Prostate gland (tissue), 2 donors: ENCODE measurements at regions not wholly inside any gene's neighbourhood (a gene's known extent, or its start where the extent isn't known, plus 50 kb on each side); places are given as distances from the start of the nearest gene placed in this dataset.

Experiments
- DNase-seq: peaks from one replicate; pipeline ENCODE4 v3.0.0-alpha.2; 2019; ENCODE audit warnings: low spot score
- H3K27ac ChIP-seq, 2 donors: fragments of 200-600 bp; sonication (generic); 2 replicates each; pipeline ENCODE4 v1.5.1; 2017 to 2019
- H3K27me3 ChIP-seq: fragments of 200-600 bp; sonication (generic); replicated peaks from 2 replicates; pipeline ENCODE4 v1.5.1; 2019; ENCODE audit not compliant: insufficient read depth
- H3K36me3 ChIP-seq, 2 donors: fragments of 200-600 bp; sonication (generic); 1 replicate in 1 of 2; 2 replicates in 1 of 2; pipeline versions ENCODE4 v1.5.1 to v1.8.1; 2017 to 2019
- H3K4me1 ChIP-seq: fragments of 200-600 bp; sonication (generic); replicated peaks from 2 replicates; pipeline ENCODE4 v1.5.1; 2019
- H3K4me3 ChIP-seq, 2 donors: fragments of 200-600 bp; sonication (generic); 2 replicates each; pipeline ENCODE4 v1.5.1; 2017 to 2019
- H3K9me3 ChIP-seq: fragments of 200-600 bp; sonication (generic); 2 replicates; pipeline ENCODE4 v1.5.1; 2017
- CTCF ChIP-seq, 4 experiments: fragments of 200-600 bp in 2 of 4; fragments of 450-650 bp in 2 of 4; sonication (generic) in 2 of 4; IDR thresholded peaks; 1 replicate in 3 of 4; 2 replicates in 1 of 4; pipeline ENCODE4 v1.5.1; 2016 to 2019; ENCODE audit warnings: antibody characterized with exemption in 4 of 4, mild to moderate bottlenecking in 2 of 4, moderate library complexity in 2 of 4
- POLR2A ChIP-seq: fragments of 450-650 bp; IDR thresholded peaks from one replicate; pipeline ENCODE4 v1.6.1; 2016; ENCODE audit warnings: antibody characterized with exemption, mild to moderate bottlenecking
- POLR2AphosphoS5 ChIP-seq: sonication (generic); formaldehyde crosslinking; IDR thresholded peaks from one replicate; pipeline ENCODE4 v1.6.1; 2017; ENCODE audit warnings: antibody characterized with exemption
- WGBS: methylation state at CpG from one replicate; pipeline ENCODE4 v1.1.5; 2018; 5-methylcytosine and 5-hydroxymethylcytosine counted together
- intact Hi-C: fragments of 100-400 bp; cut with DNase I; formaldehyde crosslinking; loops from one replicate; pipeline ENCODE4 v1.14.2; 2022

GRCh38 chr1:29931477-29932175 lies 695.3 kb downstream of the PTPRU start:
- Histone ChIP-seq H3K4me3 (no peak overlapping the region), H3K36me3 (no peaks in the 10 kb centered on the region), H3K4me1 (no peaks in the 10 kb centered on the region), H3K27ac (no peak overlapping the region), H3K27me3 (peaks cover 8% of the 10 kb centered on the region), H3K9me3 (no peaks in the 10 kb centered on the region)
- TF ChIP-seq POLR2A (no peak), POLR2AphosphoS5 (no peak), CTCF (IDR thresholded peaks at IDR 0.05) (no peak)
- 43% methylated on average over 13 of the region's 13 CpGs for WGBS
- DNase-seq, result no peak
- intact Hi-C loops, result no loop called here

GRCh38 chr1:29925058-29925457 lies 688.7 kb downstream of the PTPRU start:
- no peak overlapping the region for H3K27ac ChIP-seq
- intact Hi-C loops, result no loop called here
- 78% methylated on average over 6 of the region's 6 CpGs for WGBS
- H3K4me1 ChIP-seq, result no peaks in the 10 kb centered on the region
- TF ChIP-seq POLR2AphosphoS5 (no peak), CTCF (IDR thresholded peaks at IDR 0.05) (no peak), POLR2A (no peak)
- H3K36me3 ChIP-seq, result no peaks in the 10 kb centered on the region
- H3K4me3 ChIP-seq, result no peak overlapping the region
- no peak for DNase-seq
- peaks cover 8% of the 10 kb centered on the region for H3K27me3 ChIP-seq
- no peaks in the 10 kb centered on the region for H3K9me3 ChIP-seq

GRCh38 chr1:29924017-29924431 lies 687.7 kb downstream of the PTPRU start:
- DNase-seq, result no peak
- Histone ChIP-seq H3K9me3 (no peaks in the 10 kb centered on the region), H3K36me3 (no peaks in the 10 kb centered on the region), H3K4me1 (no peaks in the 10 kb centered on the region), H3K4me3 (no peak overlapping the region), H3K27ac (no peak overlapping the region), H3K27me3 (peaks cover 8% of the 10 kb centered on the region)
- 4% methylated on average over 2 of the region's 2 CpGs for WGBS
- intact Hi-C loops, result no loop called here
- TF ChIP-seq POLR2A (no peak), CTCF (IDR thresholded peaks at IDR 0.05) (no peak), POLR2AphosphoS5 (no peak)

GRCh38 chr1:29921741-29922140 lies 685.4 kb downstream of the PTPRU start:
- 86% methylated on average over 2 of the region's 2 CpGs for WGBS

More at GRCh38 chr1:29921741-29922140, 685.4 kb downstream of the PTPRU start:
- TF ChIP-seq POLR2A (no peak), POLR2AphosphoS5 (no peak), CTCF (IDR thresholded peaks at IDR 0.05) (no peak)
- no peak overlapping the region for H3K27ac ChIP-seq
- H3K36me3 ChIP-seq, result no peaks in the 10 kb centered on the region
- no peaks in the 10 kb centered on the region for H3K9me3 ChIP-seq
- H3K4me1 ChIP-seq, result no peaks in the 10 kb centered on the region
- no peak overlapping the region for H3K4me3 ChIP-seq
- no peak for DNase-seq
- peaks cover 8% of the 10 kb centered on the region for H3K27me3 ChIP-seq
- intact Hi-C loops, result no loop called here
